B cell (primary cell): ENCODE measurements at regions not wholly inside any gene's neighbourhood (a gene's known extent, or its start where the extent isn't known, plus 50 kb on each side); places are given as distances from the start of the nearest gene placed in this dataset.

Source experiments
- ATAC-seq: fragments of 200-7000 bp; cut with Tn5 transposase; one replicate; pipeline ENCODE4 v1.10.0; 2021; ENCODE audit warnings: low read depth, mild to moderate bottlenecking, moderate number of reproducible peaks, moderate library complexity
- CTCF ChIA-PET: fragments of 350-600 bp; sonication (Branson Sonifier 250); formaldehyde crosslinking; loops from one replicate; lab custom pipeline; 2021; ENCODE audit warnings: antibody characterized with exemption, inconsistent platforms; lab: Charles Lee
- POLR2A ChIA-PET: fragments of 350-600 bp; sonication (Branson Sonifier 250); formaldehyde crosslinking; loops from one replicate; lab custom pipeline; 2021; ENCODE audit warnings: antibody characterized with exemption; lab: Charles Lee
- DNase-seq: peaks from one replicate; pipeline ENCODE4 v3.0.0; 2013
- H2AFZ ChIP-seq: 2 replicates; pipeline ENCODE4 v1.6.1; 2012; ENCODE audit warnings: mild to moderate bottlenecking, low read depth, low read length; ENCODE audit not compliant: insufficient read depth, poor library complexity, severe bottlenecking
- H3K27ac ChIP-seq, 2 donors: 1 replicate in 1 of 2; 2 replicates in 1 of 2; pipeline ENCODE4 v1.5.1; 2012 to 2013; ENCODE audit warnings: low read length in 2 of 2, mild to moderate bottlenecking in 2 of 2, moderate library complexity in 1 of 2
- H3K27me3 ChIP-seq, 4 experiments: fragments of 200-600 bp in 1 of 4; sonication (generic) in 1 of 4; replicated peaks in 1 of 4; 1 replicate in 2 of 4; 2 replicates in 2 of 4; pipeline versions ENCODE4 v1.6.1 to v1.7.0; 2013 to 2016; ENCODE audit warnings: low read length in 3 of 4, mild to moderate bottlenecking in 2 of 4, mixed read lengths in 1 of 4, moderate library complexity in 1 of 4; ENCODE audit not compliant: insufficient read depth in 4 of 4, control insufficient read depth in 3 of 4; ENCODE audit errors: control extremely low read depth in 1 of 4
- H3K36me3 ChIP-seq, 2 experiments: replicated peaks in 1 of 2; 1 replicate in 1 of 2; 2 replicates in 1 of 2; pipeline versions ENCODE4 v1.6.1 to v1.7.1; 2013; ENCODE audit warnings: low read length in 1 of 2; ENCODE audit not compliant: insufficient read depth in 2 of 2, control insufficient read depth in 1 of 2; ENCODE audit errors: control extremely low read depth in 1 of 2, extremely low read depth in 1 of 2
- H3K4me1 ChIP-seq, 2 donors: fragments of 200-600 bp in 1 of 2; sonication (generic) in 1 of 2; 1 replicate in 1 of 2; 2 replicates in 1 of 2; pipeline versions ENCODE4 v1.5.1 to v1.6.1; 2013 to 2017; ENCODE audit warnings: low read length in 2 of 2; ENCODE audit not compliant: control insufficient read depth in 2 of 2, insufficient read depth in 2 of 2
- H3K4me2 ChIP-seq: replicated peaks from 2 replicates; pipeline ENCODE3; 2012; ENCODE audit warnings: mild to moderate bottlenecking, low read depth, low read length; ENCODE audit not compliant: poor library complexity, severe bottlenecking
- H3K4me3 ChIP-seq, 5 experiments: fragments of 200-600 bp in 1 of 5; sonication (generic) in 1 of 5; 1 replicate in 3 of 5; 2 replicates in 2 of 5; pipeline versions ENCODE4 v1.5.1 to v1.7.0; 2011 to 2016; ENCODE audit warnings: low read length in 4 of 5, mild to moderate bottlenecking in 4 of 5, low read depth in 2 of 5, control low read depth in 1 of 5, moderate library complexity in 1 of 5; ENCODE audit not compliant: insufficient read depth in 1 of 5; ENCODE audit errors: control extremely low read depth in 1 of 5, extremely low read depth in 1 of 5
- H3K79me2 ChIP-seq: fragments of 200-600 bp; sonication (generic); one replicate; pipeline ENCODE4 v1.6.0; 2016; ENCODE audit warnings: low read length; ENCODE audit not compliant: control insufficient read depth, insufficient read depth
- H3K9ac ChIP-seq: fragments of 200-600 bp; sonication (generic); 2 replicates; pipeline ENCODE4 v1.6.1; 2017; ENCODE audit warnings: mild to moderate bottlenecking, low read length, moderate library complexity
- H3K9me3 ChIP-seq, 3 donors: one replicate each; pipeline versions ENCODE4 v1.6.1 to v1.7.1; 2013; ENCODE audit warnings: low read length in 2 of 3; ENCODE audit not compliant: control insufficient read depth in 2 of 3, insufficient read depth in 1 of 3; ENCODE audit errors: control extremely low read depth in 1 of 3
- H4K20me1 ChIP-seq: 2 replicates; pipeline ENCODE4 v1.6.0; 2012; ENCODE audit warnings: mild to moderate bottlenecking, low read length; ENCODE audit not compliant: insufficient read depth, control insufficient read depth, poor library complexity, severe bottlenecking
- H3K27ac Mint-ChIP-seq: one replicate; pipeline ENCODE4 v1.8.0; 2021; ENCODE audit warnings: mixed read lengths
- H3K27me3 Mint-ChIP-seq: one replicate; pipeline ENCODE4 v1.8.0; 2021; ENCODE audit warnings: mixed read lengths
- H3K4me1 Mint-ChIP-seq: one replicate; pipeline ENCODE4 v1.8.0; 2021; ENCODE audit warnings: mixed read lengths
- H3K4me3 Mint-ChIP-seq: one replicate; pipeline ENCODE4 v1.8.0; 2021; ENCODE audit warnings: mixed read lengths
- H3K9me3 Mint-ChIP-seq: one replicate; pipeline ENCODE4 v1.8.0; 2022; ENCODE audit warnings: mixed read lengths; ENCODE audit not compliant: insufficient read depth
- EZH2 ChIP-seq: IDR thresholded peaks from 2 replicates; pipeline ENCODE4 v1.6.1; 2012; ENCODE audit warnings: borderline replicate concordance, low read depth, mild to moderate bottlenecking, moderate library complexity, low read length; ENCODE audit not compliant: insufficient read depth, poor library complexity, severe bottlenecking
- WGBS: methylation state at CpG from one replicate; pipeline ENCODE4 v1.1.5; 2013; ENCODE audit warnings: missing lambda C conversion rate; ENCODE audit not compliant: insufficient coverage; 5-methylcytosine and 5-hydroxymethylcytosine counted together
- intact Hi-C: fragments of 100-400 bp; cut with micrococcal nuclease; formaldehyde crosslinking; loops from one replicate; pipeline ENCODE4 v1.10.0; 2022
- TF ChIP-seq, protein P1 (sequence below): fragments of 200-600 bp; IDR thresholded peaks from one replicate; pipeline ENCODE4 v1.8.0; 2022; ENCODE audit warnings: antibody characterized with exemption, mild to moderate bottlenecking

DNA sequence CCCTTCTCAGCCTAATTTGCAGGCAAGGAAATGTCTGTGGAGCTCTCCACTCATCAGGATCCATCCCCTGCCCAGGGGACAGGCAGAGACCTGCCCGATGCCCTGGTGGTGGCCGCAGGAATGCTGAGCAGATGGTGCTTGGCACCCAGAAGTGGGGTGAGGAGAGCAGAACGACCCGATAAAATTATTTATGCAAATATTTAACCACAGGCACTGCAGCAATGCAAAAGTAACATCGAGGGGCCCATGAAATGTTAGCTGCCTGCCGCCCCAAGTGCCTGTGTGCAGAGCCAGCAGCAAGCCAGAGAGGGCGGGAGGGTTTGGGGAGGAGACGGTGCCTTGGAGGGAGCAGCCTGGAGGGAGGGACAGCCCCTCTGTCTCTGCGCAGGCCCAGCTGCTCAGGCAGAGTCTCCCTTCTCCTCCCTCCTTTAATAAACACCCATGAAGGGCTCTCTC lies 205.5 kb downstream of the CTTN start:
- Histone ChIP-seq H3K4me3 (no peak overlapping the region), H2AFZ (no peak overlapping the region), H3K9me3 (no peaks in the 10 kb centered on the region), H3K4me2 (no peak overlapping the region), H3K36me3 (no peaks in the 10 kb centered on the region), H3K9ac (no peak overlapping the region), H3K4me1 (no peaks in the 10 kb centered on the region), H3K79me2 (no peaks in the 10 kb centered on the region), H3K27ac (no peak overlapping the region), H3K27me3 (no peaks in the 10 kb centered on the region), H4K20me1 (no peaks in the 10 kb centered on the region)
- Mint-ChIP-seq H3K27ac (no peak overlapping the region), H3K27me3 (no peaks in the 10 kb centered on the region), H3K4me1 (no peaks in the 10 kb centered on the region), H3K9me3 (no peaks in the 10 kb centered on the region), H3K4me3 (no peak overlapping the region)
- DNase-seq = no peak
- WGBS = no CpG with 5 or more reads among the region's 9 CpGs
- no peak for ATAC-seq
- ChIA-PET CTCF (no interaction called here), POLR2A (no interaction called here)
- TF ChIP-seq, protein P1, sequence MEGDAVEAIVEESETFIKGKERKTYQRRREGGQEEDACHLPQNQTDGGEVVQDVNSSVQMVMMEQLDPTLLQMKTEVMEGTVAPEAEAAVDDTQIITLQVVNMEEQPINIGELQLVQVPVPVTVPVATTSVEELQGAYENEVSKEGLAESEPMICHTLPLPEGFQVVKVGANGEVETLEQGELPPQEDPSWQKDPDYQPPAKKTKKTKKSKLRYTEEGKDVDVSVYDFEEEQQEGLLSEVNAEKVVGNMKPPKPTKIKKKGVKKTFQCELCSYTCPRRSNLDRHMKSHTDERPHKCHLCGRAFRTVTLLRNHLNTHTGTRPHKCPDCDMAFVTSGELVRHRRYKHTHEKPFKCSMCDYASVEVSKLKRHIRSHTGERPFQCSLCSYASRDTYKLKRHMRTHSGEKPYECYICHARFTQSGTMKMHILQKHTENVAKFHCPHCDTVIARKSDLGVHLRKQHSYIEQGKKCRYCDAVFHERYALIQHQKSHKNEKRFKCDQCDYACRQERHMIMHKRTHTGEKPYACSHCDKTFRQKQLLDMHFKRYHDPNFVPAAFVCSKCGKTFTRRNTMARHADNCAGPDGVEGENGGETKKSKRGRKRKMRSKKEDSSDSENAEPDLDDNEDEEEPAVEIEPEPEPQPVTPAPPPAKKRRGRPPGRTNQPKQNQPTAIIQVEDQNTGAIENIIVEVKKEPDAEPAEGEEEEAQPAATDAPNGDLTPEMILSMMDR = no peak
- TF ChIP-seq EZH2 = no peak
- intact Hi-C loops = no loop called here

DNA sequence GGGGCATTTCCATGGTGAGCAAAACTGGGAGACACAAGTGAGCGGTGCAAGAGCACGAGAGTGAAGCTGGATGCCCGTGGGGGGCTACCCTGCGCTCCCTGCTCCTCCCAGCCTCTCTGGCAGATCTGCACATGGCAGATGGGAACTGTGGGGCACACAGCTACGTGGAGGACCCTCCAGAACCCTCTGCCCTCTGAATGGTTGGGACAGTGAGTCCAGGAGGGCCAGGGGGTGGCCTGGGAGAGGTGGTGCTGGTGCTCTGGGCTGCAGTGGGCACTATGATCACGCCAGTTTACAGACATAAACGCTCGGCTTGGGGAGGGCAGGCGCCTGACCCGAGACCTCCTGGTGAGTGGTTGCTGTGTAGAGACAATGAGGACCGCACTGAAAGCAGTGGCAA lies 205.9 kb downstream of the CTTN start:
- POLR2A ChIA-PET = no interaction called here
- TF ChIP-seq, protein P1 = no peak
- TF ChIP-seq EZH2 = no peak
- no peaks in the 10 kb centered on the region for H3K36me3 ChIP-seq
- H3K4me3 ChIP-seq = no peak overlapping the region
- H3K4me2 ChIP-seq = no peak overlapping the region
- Mint-ChIP-seq H3K27ac (no peak overlapping the region), H3K4me3 (no peak overlapping the region), H3K9me3 (no peaks in the 10 kb centered on the region), H3K4me1 (no peaks in the 10 kb centered on the region), H3K27me3 (no peaks in the 10 kb centered on the region)
- no peak for ATAC-seq
- H2AFZ ChIP-seq = no peak overlapping the region
- 90% methylated on average over 10 of the region's 11 CpGs for WGBS
- no peaks in the 10 kb centered on the region for H3K79me2 ChIP-seq
- no peak for DNase-seq
- no peak overlapping the region for H3K27ac ChIP-seq
- intact Hi-C loops = no loop called here
- no peak overlapping the region for H3K9ac ChIP-seq
- H3K9me3 ChIP-seq = no peaks in the 10 kb centered on the region
- no peaks in the 10 kb centered on the region for H3K4me1 ChIP-seq
- no peaks in the 10 kb centered on the region for H3K27me3 ChIP-seq
- H4K20me1 ChIP-seq = no peaks in the 10 kb centered on the region
- CTCF ChIA-PET = no interaction called here
